Endometrium (tissue), 2 donors: ENCODE measurements at regions not wholly inside any gene's neighbourhood (a gene's known extent, or its start where the extent isn't known, plus 50 kb on each side); places are given as distances from the start of the nearest gene placed in this dataset.

Experiments
- FAIRE-seq: peaks from 2 replicates; lab custom pipeline; 2012; peaks lifted over from hg19 to GRCh38; lab: Jason Lieb, UNC
- donor health status: control.
- donor health status: control.

GRCh38 chr1:169053196-169053595 is 53.3 kb upstream of the ATP1B1 start:
- FAIRE-seq, result no peak
